HG03378 (cell line): ENCODE measurements at regions not wholly inside any gene's neighbourhood (a gene's known extent, or its start where the extent isn't known, plus 50 kb on each side); places are given as distances from the start of the nearest gene placed in this dataset.
A peak's percentile ranks its signal among the peaks of the same experiment; 100 is the strongest.
"Not testable (repeated sequence)": the region's sequence is repeated elsewhere in the genome, so short reads cannot be mapped to it uniquely, and the experiment has no call there.

ENCODE experiments used
- ATAC-seq: cut with Tn5 transposase; IDR thresholded peaks from one replicate; pipeline ENCODE4 v1.9.1; 2021; ENCODE audit warnings: mild to moderate bottlenecking, moderate library complexity; ENCODE audit not compliant: unreplicated experiment

GRCh38 chr2:88802026-88802425, 110.6 kb downstream of the RPIA start:
- not testable (repeated sequence) for ATAC-seq

- no peak for ATAC-seq
These were observed 115.9 kb downstream of the RPIA start for GRCh38 chr2:88807237-88807962.

GRCh38 chr2:88808083-88808482, 116.6 kb downstream of the RPIA start:
- ATAC-seq: no peak

GRCh38 chr2:88808652-88809051, 117.2 kb downstream of the RPIA start:
- no peak for ATAC-seq

- ATAC-seq: no peak
These were observed 117.7 kb downstream of the RPIA start for GRCh38 chr2:88809216-88809615.

DNA sequence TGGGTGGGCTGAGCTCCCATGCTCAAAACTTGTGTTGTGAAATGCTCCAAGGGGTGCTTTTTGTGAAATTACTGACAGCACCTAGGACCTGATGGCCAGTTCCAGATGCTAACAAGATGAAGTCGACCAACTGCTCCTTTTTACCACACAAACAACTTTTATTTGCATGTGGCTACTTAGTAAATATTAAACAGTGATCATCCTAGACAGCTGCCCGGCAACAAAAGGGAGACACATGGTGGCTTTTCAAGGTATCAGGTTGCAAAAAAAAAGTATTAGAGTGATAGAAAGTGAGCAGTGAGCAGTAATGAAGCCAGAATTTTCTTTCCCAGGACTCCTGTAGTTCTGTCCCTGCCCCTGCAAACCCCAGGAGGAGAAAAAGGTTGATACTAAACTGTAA, 118.5 kb downstream of the RPIA start:
- peak; percentile 66 for ATAC-seq

GRCh38 chr2:88810488-88810887, 119.0 kb downstream of the RPIA start:
- no peak for ATAC-seq

- no peak for ATAC-seq
These were observed 119.8 kb downstream of the RPIA start for GRCh38 chr2:88811233-88811632.

GRCh38 chr2:88811681-88812080, 120.2 kb downstream of the RPIA start:
- no peak for ATAC-seq

- ATAC-seq: no peak
These were observed 122.1 kb downstream of the RPIA start for GRCh38 chr2:88813612-88814011.

GRCh38 chr2:88815282-88815681, 123.8 kb downstream of the RPIA start:
- ATAC-seq: no peak

DNA sequence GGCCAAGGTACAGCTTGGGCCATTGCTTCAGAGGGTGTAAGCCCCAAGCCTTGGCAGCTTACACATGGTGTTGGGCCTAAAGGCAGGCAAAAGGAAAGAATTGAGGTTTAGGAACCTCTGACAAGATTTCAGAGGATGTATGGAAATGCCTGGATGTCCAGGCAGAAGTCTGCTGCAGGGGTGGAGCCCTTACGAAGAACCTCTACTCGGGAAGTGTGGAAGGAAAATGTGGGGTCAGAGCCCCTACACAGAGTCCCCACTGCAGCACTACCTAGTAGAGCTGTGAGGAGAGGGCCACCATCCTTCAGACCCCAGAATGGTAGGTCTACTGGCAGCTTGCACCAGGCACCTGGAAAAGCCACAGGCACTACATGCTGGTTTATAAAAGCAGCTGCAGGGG, 124.2 kb downstream of the RPIA start:
- ATAC-seq: no peak

- ATAC-seq: no peak
These were observed 126.9 kb downstream of the RPIA start for GRCh38 chr2:88818381-88818780.

GRCh38 chr2:88824951-88825350, 133.5 kb downstream of the RPIA start:
- ATAC-seq: no peak

GRCh38 chr2:88826399-88826798, 134.9 kb downstream of the RPIA start:
- ATAC-seq: no peak

- no peak for ATAC-seq
These were observed 136.3 kb downstream of the RPIA start for GRCh38 chr2:88827821-88828220.

DNA sequence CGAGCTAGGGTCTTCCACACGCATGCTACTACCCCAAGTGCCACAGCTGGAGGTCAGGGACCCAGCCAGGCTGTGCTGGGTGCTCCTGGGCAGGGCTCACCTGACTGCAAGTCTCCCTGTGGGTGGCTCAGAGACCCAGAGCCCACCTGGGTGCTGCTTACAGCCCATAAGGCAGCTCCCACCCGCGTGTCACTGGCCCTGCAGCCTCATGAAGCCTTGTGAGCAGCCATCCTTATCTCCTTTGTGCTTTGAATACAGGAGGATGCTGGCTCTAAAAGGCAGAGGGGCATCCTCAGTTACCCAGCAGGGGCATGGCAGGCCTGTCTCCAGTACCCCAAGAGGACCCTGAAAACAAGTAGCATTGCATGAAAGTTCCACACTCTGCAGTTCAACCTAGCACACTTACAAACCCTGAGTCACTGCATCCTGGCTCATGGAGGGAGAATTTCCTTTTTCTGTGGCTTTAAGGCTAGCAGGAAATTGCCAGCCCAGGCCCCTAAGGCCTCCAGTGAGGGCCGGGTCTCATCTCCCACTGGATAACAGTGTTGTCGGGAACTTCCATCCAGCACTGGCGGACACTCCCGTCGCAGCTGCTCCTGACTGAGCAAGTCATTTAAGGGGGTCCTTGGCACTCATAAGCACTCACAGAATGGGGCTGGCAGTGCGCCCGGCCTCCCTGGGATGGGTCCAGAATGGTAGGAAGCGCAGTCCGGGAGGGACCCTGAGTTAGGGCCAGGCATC, 137.1 kb downstream of the RPIA start:
- no peak for ATAC-seq

DNA sequence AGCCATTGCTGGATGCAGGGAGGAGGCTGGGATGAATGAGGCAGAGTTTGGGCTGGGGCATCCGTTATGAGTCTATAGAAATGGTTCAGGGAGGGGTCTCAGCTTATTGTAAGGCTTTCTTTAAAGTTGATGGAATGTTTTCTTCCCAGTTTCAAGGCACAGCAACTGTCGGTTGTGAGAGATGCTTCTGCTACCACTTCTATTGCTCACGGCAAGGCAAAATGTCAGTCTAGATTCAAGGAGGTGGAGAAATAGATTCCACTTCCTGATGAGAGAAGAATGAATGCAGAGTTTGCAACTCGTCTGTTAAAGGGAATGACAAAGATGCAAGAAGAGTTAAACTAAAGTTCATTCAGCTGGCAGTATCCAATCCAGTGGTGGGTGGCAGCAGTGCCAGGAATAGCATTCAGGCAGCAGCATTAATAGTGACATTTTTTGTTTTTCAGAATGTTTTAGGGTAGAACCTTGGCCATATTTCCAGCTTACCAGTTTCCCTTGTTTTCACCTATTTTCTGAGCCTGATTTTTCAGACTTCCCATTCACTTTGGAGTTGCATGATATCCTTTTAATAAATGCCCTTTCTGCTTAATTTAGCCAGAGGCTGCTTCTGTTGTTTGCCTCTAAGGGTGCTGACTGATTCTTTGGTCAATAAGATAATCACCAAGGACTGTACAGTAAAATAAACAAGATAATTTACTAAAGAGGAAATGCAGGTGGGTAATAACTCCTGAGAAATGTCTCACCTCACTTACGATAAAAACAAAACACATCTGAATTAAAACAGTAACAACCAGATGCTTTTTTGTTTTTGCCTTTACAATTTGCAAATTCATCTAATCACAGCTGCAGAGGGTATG, 138.4 kb downstream of the RPIA start:
- ATAC-seq: no peak

- ATAC-seq: no peak
These were observed 139.8 kb downstream of the RPIA start for GRCh38 chr2:88831071-88831791.

DNA sequence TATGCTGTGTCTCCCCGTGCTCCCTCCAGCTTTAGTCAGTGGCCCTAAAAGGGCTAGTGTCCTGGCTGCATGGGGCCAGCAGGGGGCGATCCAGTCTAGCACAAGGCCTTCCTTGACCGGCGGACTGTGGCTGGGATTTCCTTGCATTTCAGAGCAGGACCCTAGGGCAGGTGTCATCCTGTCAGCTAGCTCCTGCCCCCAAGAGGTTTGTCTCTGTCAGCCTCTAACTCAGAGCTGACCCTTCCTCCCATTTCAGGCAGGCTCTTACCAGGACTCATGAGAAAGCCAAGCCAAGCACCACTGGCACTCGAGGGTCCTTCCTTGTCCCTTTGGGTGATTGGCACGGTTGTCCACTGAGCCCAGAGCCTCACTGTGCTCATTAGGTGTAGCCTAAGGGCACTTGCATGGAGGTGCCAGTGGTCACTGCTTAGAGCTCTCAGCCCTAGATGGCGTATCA, 140.3 kb downstream of the RPIA start:
- peak; percentile 86 for ATAC-seq
